Right lobe of liver (tissue), 6 donors: ENCODE measurements at regions not wholly inside any gene's neighbourhood (a gene's known extent, or its start where the extent isn't known, plus 50 kb on each side); places are given as distances from the start of the nearest gene placed in this dataset.

ENCODE experiments used
- ATAC-seq, 4 donors: fragments of 200-7000 bp; cut with Tn5 transposase; one replicate each; pipeline ENCODE4 v1.9.1; 2020; ENCODE audit warnings: mild to moderate bottlenecking in 4 of 4, moderate library complexity in 4 of 4
- DNase-seq, 3 donors: peaks; one replicate each; pipeline ENCODE4 v3.0.0-alpha.2; 2020
- H3K27ac ChIP-seq, 3 donors: fragments of 200-600 bp; one replicate each; pipeline ENCODE4 v1.8.0; 2022
- H3K27me3 ChIP-seq, 2 donors: fragments of 200-600 bp; one replicate each; pipeline ENCODE4 v1.8.0; 2022
- H3K36me3 ChIP-seq, 4 donors: fragments of 200-600 bp; sonication (generic) in 1 of 4; one replicate each; pipeline versions ENCODE4 v1.5.1 to v1.8.0; 2017 to 2022; ENCODE audit warnings: control low read depth in 1 of 4
- H3K4me1 ChIP-seq, 4 donors: fragments of 200-600 bp; sonication (generic) in 1 of 4; one replicate each; pipeline versions ENCODE4 v1.5.1 to v1.8.0; 2017 to 2022; ENCODE audit warnings: control low read depth in 1 of 4
- H3K4me3 ChIP-seq, 3 donors: fragments of 200-600 bp; one replicate each; pipeline ENCODE4 v1.8.0; 2022
- H3K9me3 ChIP-seq, 4 donors: fragments of 200-600 bp; sonication (generic) in 1 of 4; one replicate each; pipeline versions ENCODE4 v1.5.1 to v1.8.0; 2017 to 2022; ENCODE audit warnings: control low read depth in 1 of 4
- CTCF ChIP-seq, 4 donors: fragments of 200-600 bp in 3 of 4; fragments of 450-650 bp in 1 of 4; IDR thresholded peaks; one replicate each; pipeline versions ENCODE4 v1.5.1 to v1.8.0; 2016 to 2022; ENCODE audit warnings: antibody characterized with exemption in 4 of 4, mild to moderate bottlenecking in 2 of 4
- POLR2A ChIP-seq: fragments of 450-650 bp; IDR thresholded peaks from one replicate; pipeline ENCODE4 v1.6.1; 2017; ENCODE audit warnings: antibody characterized with exemption, mild to moderate bottlenecking
- WGBS: methylation state at CpG from one replicate; pipeline ENCODE4 v1.1.6; 2018; ENCODE audit warnings: low coverage, low lambda C conversion rate; ENCODE audit not compliant: insufficient coverage; ENCODE audit errors: missing lambda C conversion rate; 5-methylcytosine and 5-hydroxymethylcytosine counted together
- intact Hi-C, 2 donors: fragments of 100-400 bp; cut with DNase I; formaldehyde crosslinking; loops; one replicate each; pipeline versions ENCODE4 v1.11.2 to v1.14.1; 2022
- donor health status: DM: no; HTN: yes; CAD: no.
- donor health status: DM: no; HTN: no; CAD: no.
- donor health status: DM: no; HTN: no; CAD: no.
- donor health status: DM: no; HTN: yes; CAD: no.
- donor health status: DM: no; HTN: yes; CAD: no.

DNA sequence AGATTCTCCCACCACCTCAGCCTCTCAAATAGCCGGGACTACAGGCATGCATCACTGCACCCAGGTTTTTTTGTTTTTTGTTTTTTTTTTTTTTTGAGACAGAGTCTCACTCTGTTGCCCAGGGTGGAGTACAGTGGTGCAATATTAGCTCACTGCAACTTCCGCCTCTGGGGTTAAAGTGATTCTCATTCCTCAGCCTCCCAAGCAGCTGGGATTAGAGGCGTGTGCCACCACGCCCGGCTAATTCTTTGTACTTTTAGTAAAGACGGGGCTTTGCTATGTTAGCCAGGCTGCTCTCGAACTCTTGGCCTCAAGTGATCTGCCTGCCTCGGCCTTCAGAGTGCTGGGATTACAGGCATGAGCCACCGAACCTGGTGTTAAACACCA, 107.5 kb upstream of the KIF5B start:
- Histone ChIP-seq H3K36me3 (no peaks in the 10 kb centered on the region), H3K9me3 (no peaks in the 10 kb centered on the region), H3K4me1 (no peaks in the 10 kb centered on the region), H3K4me3 (no peak overlapping the region), H3K27me3 (no peaks in the 10 kb centered on the region), H3K27ac (no peak overlapping the region)
- WGBS, result 65% methylated on average over 3 of the region's 9 CpGs
- no peak for DNase-seq
- TF ChIP-seq POLR2A, result no peak
- TF ChIP-seq CTCF (IDR thresholded peaks at IDR 0.05), result no peak
- ATAC-seq, result no peak
- intact Hi-C loops, result no loop called here

GRCh38 chr10:32163071-32163761, 107.0 kb upstream of the KIF5B start:
- ATAC-seq (no peak), DNase-seq (no peak)
- no peaks in the 10 kb centered on the region for H3K27me3 ChIP-seq
- intact Hi-C loops, result no loop called here
- no peak overlapping the region for H3K4me3 ChIP-seq
- 46% methylated on average over 6 of the region's 10 CpGs for WGBS
- no peak overlapping the region for H3K27ac ChIP-seq
- H3K36me3 ChIP-seq, result no peaks in the 10 kb centered on the region
- H3K9me3 ChIP-seq, result no peaks in the 10 kb centered on the region
- no peaks in the 10 kb centered on the region for H3K4me1 ChIP-seq
- TF ChIP-seq POLR2A (no peak), CTCF (IDR thresholded peaks at IDR 0.05) (no peak)

DNA sequence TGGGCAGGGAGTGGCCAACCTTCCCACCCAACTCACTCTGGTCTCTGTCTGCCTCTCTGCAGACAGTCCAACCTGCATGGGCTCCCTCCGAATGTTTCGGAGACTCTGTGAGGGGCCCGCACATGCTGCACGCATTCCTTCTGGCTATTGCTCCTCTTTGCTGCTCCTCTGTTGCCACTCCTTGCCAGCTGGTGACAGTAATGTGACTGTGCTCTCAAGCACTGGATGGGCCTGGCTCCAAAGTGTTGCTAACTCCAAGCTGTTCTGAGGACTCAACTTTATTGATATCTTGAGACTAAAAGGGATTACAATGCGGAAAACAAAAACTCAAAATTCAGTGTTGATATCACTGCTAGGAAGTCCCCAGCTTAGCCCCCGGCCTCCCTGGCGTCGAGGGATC, 105.4 kb upstream of the KIF5B start:
- no peak overlapping the region for H3K4me3 ChIP-seq
- H3K36me3 ChIP-seq, result no peaks in the 10 kb centered on the region
- intact Hi-C loops, result no loop called here
- DNase-seq (no peak), ATAC-seq (no peak)
- no peaks in the 10 kb centered on the region for H3K9me3 ChIP-seq
- no peaks in the 10 kb centered on the region for H3K27me3 ChIP-seq
- no peak overlapping the region for H3K27ac ChIP-seq
- 87% methylated on average over 3 of the region's 8 CpGs for WGBS
- no peaks in the 10 kb centered on the region for H3K4me1 ChIP-seq
- TF ChIP-seq POLR2A, result no peak
- no peak for TF ChIP-seq CTCF (IDR thresholded peaks at IDR 0.05)

GRCh38 chr10:32160864-32161263, 104.6 kb upstream of the KIF5B start:
- WGBS, result 57% methylated on average over 2 of the region's 2 CpGs
- Histone ChIP-seq H3K36me3 (no peaks in the 10 kb centered on the region), H3K4me1 (no peaks in the 10 kb centered on the region), H3K27ac (no peak overlapping the region), H3K9me3 (no peaks in the 10 kb centered on the region), H3K4me3 (no peak overlapping the region), H3K27me3 (no peaks in the 10 kb centered on the region)
- ATAC-seq, result no peak
- intact Hi-C loops, result no loop called here
- no peak for DNase-seq
- TF ChIP-seq CTCF (IDR thresholded peaks at IDR 0.05) (no peak), POLR2A (no peak)

GRCh38 chr10:32159264-32159663, 103.0 kb upstream of the KIF5B start:
- DNase-seq (no peak), ATAC-seq (no peak)
- Histone ChIP-seq H3K9me3 (no peaks in the 10 kb centered on the region), H3K36me3 (no peaks in the 10 kb centered on the region), H3K27me3 (no peaks in the 10 kb centered on the region), H3K4me1 (no peaks in the 10 kb centered on the region), H3K4me3 (no peak overlapping the region), H3K27ac (no peak overlapping the region)
- TF ChIP-seq POLR2A, result no peak
- TF ChIP-seq CTCF (IDR thresholded peaks at IDR 0.05), result no peak
- WGBS, result 86% methylated on average over 6 of the region's 7 CpGs
- intact Hi-C loops, result no loop called here
